ENCODE measurements at regions not wholly inside any gene's neighbourhood (a gene's known extent, or its start where the extent isn't known, plus 50 kb on each side); places are given as distances from the start of the nearest gene placed in this dataset.

GRCh38 chr4:169818063-169818679, 60.4 kb upstream of the HPF1 start:
- H3K27ac ChIP-seq (ENCODE audit: low read depth in 2 of 2, low read length in 2 of 2): no peak overlapping the region
- H3K9me3 ChIP-seq (ENCODE audit: control insufficient read depth in 2 of 3, insufficient read depth in 1 of 3, low read length in 3 of 3): no peaks in the 10 kb centered on the region
- no peaks in the 10 kb centered on the region for H3K27me3 ChIP-seq (ENCODE audit: control insufficient read depth, insufficient read depth, low read length)
- DNase-seq: no peak
- no peak overlapping the region for H3K4me3 ChIP-seq (ENCODE audit: low read length in 3 of 3)
- no peaks in the 10 kb centered on the region for H3K4me1 ChIP-seq (ENCODE audit: control insufficient read depth in 2 of 3, insufficient read depth in 2 of 3, low read depth in 1 of 3, low read length in 3 of 3)
- intact Hi-C loops (cut with DNase I): no loop called here
- H3K36me3 ChIP-seq (ENCODE audit: control insufficient read depth in 2 of 3, insufficient read depth in 3 of 3, low read length in 3 of 3): no peaks in the 10 kb centered on the region
- no peak for TF ChIP-seq CTCF (IDR thresholded peaks at IDR 0.05; ENCODE audit: borderline replicate concordance, extremely low read depth, insufficient read depth)
- FAIRE-seq: no peak
- H3K9ac ChIP-seq (ENCODE audit: low read length in 3 of 3): no peak overlapping the region

GRCh38 chr4:169815606-169816005, 57.9 kb upstream of the HPF1 start:
- no peak for DNase-seq
- no peak for TF ChIP-seq CTCF (IDR thresholded peaks at IDR 0.05; ENCODE audit: borderline replicate concordance, extremely low read depth, insufficient read depth)
- intact Hi-C loops (cut with DNase I): no loop called here
- Histone ChIP-seq H3K4me3 (ENCODE audit: low read length in 3 of 3) (no peak overlapping the region), H3K4me1 (ENCODE audit: control insufficient read depth in 2 of 3, insufficient read depth in 2 of 3, low read depth in 1 of 3, low read length in 3 of 3) (no peaks in the 10 kb centered on the region), H3K9ac (ENCODE audit: low read length in 3 of 3) (no peak overlapping the region), H3K27me3 (ENCODE audit: control insufficient read depth, insufficient read depth, low read length) (no peaks in the 10 kb centered on the region), H3K36me3 (ENCODE audit: control insufficient read depth in 2 of 3, insufficient read depth in 3 of 3, low read length in 3 of 3) (no peaks in the 10 kb centered on the region), H3K9me3 (ENCODE audit: control insufficient read depth in 2 of 3, insufficient read depth in 1 of 3, low read length in 3 of 3) (no peaks in the 10 kb centered on the region), H3K27ac (ENCODE audit: low read depth in 2 of 2, low read length in 2 of 2) (no peak overlapping the region)
- FAIRE-seq: no peak

GRCh38 chr4:169811476-169811875, 53.7 kb upstream of the HPF1 start:
- intact Hi-C loops (cut with DNase I): loop anchor here (5.0 kb wide), 1 partner anchor 231 kb away; no protein-coding TSS in a partner anchor
- no peak for FAIRE-seq

More at GRCh38 chr4:169811476-169811875, 53.7 kb upstream of the HPF1 start:
- Histone ChIP-seq H3K4me1 (ENCODE audit: control insufficient read depth in 2 of 3, insufficient read depth in 2 of 3, low read depth in 1 of 3, low read length in 3 of 3) (no peaks in the 10 kb centered on the region), H3K4me3 (ENCODE audit: low read length in 3 of 3) (no peak overlapping the region), H3K27me3 (ENCODE audit: control insufficient read depth, insufficient read depth, low read length) (no peaks in the 10 kb centered on the region), H3K27ac (ENCODE audit: low read depth in 2 of 2, low read length in 2 of 2) (no peak overlapping the region), H3K36me3 (ENCODE audit: control insufficient read depth in 2 of 3, insufficient read depth in 3 of 3, low read length in 3 of 3) (no peaks in the 10 kb centered on the region), H3K9me3 (ENCODE audit: control insufficient read depth in 2 of 3, insufficient read depth in 1 of 3, low read length in 3 of 3) (no peaks in the 10 kb centered on the region), H3K9ac (ENCODE audit: low read length in 3 of 3) (no peak overlapping the region)
- DNase-seq: no peak
- TF ChIP-seq CTCF (IDR thresholded peaks at IDR 0.05; ENCODE audit: borderline replicate concordance, extremely low read depth, insufficient read depth): no peak
